ENCODE measurements at regions not wholly inside any gene's neighbourhood (a gene's known extent, or its start where the extent isn't known, plus 50 kb on each side); places are given as distances from the start of the nearest gene placed in this dataset.

DNA sequence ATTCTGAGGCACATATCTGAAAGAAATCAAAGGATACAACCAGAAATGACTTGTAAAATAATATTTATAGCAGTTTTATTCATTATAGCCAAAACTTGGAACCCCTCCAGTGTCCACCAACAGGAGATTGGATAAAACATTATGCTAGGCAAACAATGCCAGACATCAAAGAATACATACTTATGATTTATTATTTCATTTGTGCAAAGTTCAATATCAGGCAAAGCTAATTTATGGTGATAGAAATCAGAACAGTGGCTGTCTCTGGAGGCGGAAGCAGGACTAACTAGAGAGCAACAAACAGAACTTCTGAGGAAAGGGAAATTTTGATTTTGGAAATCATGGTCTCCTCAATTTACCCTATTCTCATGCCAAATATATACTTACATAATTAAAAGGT lies 193.1 kb downstream of the ICE1 start:
- no peak for DNase-seq

DNA sequence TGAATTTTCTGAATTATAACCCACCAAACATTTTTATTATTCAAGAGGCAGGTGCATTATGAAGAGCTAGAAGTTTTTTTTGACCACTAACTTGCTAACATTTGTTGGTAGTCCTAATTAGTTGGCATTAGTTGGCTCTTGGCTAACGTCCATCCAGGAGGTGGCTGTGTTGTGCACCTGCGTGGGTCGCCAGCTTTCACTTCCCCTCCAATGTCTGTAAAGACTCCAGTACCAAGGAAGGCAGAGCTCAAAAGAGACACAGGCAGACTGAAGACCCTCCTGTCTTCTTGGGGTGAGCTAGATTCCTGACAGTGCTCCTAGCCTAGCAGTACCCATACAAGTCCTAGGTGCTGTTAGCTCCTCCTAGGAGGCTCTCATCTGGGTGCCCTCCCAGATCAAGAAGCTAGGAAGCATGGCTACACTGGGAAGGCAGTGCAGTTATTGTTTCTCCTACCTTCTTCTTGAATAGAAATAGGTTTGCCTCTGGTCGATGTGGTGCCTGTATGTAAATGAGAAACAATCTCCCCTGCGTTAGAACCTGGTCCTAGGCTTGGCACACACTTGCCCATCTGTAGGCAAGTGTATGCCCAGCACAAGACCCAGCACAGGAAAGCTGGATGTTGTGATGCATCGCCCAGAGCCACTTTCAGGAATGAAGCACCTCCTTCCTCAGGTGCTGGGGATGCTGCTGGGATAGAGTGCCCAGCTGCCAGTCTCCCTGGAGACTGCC lies 190.9 kb downstream of the ICE1 start:
- DNase-seq = no peak

GRCh38 chr5:5612096-5612495 lies 189.6 kb downstream of the ICE1 start:
- DNase-seq = no peak

- DNase-seq = no peak
Observed at GRCh38 chr5:5609935-5610334, 187.5 kb downstream of the ICE1 start.

DNA sequence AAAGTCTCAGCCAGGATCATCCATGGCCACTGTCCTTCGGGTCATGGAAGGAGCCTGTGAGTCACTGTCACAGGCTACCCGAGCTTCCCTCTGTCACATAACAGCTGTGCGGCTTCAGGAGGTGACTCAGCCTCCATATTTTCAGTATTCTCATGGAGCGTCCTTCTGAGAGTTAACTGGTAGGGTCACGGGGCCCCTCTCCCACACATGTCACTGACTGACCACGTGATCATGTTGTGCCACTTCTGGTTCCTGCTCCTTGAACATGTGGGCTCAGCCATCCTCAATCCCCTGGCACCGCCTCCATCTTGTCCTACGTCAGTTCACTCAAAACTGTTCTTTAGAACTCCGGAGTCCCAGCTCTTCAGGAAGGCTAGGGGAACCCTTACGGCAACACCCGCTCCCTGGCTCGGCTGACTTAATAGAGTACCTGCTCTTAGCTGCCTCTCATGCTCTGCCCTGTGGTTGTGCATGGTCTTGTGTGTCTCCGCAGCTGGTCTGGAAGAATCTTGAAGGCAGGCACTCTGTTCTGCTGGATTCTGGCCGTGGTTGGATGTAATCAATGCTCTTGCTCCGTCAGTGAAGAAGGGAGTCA lies 182.8 kb downstream of the ICE1 start:
- no peak for DNase-seq

GRCh38 chr5:5602554-5602953 lies 180.1 kb downstream of the ICE1 start:
- DNase-seq = no peak

GRCh38 chr5:5598547-5599113 lies 176.2 kb downstream of the ICE1 start:
- DNase-seq = no peak

DNA sequence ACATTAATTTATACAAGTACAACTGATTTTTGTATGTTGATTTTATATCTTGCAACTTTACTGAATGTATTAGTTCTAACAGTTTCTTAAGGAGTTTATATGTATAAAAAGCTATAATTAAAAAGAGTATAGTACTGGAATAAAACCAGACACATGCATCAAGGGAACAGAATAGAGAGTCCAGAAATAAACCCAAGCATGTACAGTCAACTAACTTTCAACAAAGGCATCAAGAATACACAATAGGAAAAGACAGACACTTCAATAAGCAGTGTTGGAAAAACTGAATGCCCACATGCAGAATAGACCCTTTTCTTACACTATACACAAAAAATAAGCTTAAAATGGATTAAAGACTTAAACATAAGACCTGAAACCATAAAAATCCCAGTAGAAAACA lies 170.9 kb downstream of the ICE1 start:
- DNase-seq = no peak

DNA sequence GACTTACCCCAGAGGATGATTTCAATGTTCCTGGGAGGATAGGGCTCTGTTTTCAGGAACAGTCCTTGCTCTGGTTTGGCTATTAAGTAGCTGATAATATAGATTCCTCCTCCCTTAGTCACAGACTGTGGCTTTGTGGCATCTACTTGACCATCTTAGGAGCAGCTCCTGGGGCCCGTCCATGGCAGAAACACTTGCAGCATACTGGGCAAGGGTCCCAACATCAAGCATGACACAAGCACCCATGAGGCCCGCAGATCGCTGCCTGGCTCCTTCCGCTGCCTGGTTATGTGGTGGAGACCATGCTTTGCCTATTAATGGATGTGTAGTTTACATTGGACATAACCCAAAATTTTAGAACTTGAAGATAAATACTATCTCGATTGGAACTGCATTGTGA lies 170.1 kb downstream of the ICE1 start:
- no peak for DNase-seq

DNA sequence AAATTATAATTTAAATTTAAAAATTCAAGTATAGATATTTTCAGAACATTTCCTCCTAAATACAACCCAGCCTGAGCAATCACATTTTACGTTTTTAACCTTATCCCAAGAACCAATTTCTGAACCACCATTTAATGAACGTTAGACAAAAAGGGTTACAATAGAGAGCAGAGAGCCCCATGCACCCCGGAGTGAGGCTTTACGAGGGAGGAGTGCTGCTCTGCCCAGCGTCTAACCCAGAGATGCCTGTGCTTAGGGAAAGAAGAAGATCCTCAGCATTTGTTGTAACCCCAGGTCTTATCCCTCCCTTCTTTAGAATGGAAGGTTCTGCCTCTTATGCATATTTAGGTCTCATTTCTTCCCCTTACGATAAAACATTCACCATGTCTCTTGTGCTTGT lies 169.1 kb downstream of the ICE1 start:
- DNase-seq = no peak

GRCh38 chr5:5589857-5590256 lies 167.4 kb downstream of the ICE1 start:
- DNase-seq = no peak

DNA sequence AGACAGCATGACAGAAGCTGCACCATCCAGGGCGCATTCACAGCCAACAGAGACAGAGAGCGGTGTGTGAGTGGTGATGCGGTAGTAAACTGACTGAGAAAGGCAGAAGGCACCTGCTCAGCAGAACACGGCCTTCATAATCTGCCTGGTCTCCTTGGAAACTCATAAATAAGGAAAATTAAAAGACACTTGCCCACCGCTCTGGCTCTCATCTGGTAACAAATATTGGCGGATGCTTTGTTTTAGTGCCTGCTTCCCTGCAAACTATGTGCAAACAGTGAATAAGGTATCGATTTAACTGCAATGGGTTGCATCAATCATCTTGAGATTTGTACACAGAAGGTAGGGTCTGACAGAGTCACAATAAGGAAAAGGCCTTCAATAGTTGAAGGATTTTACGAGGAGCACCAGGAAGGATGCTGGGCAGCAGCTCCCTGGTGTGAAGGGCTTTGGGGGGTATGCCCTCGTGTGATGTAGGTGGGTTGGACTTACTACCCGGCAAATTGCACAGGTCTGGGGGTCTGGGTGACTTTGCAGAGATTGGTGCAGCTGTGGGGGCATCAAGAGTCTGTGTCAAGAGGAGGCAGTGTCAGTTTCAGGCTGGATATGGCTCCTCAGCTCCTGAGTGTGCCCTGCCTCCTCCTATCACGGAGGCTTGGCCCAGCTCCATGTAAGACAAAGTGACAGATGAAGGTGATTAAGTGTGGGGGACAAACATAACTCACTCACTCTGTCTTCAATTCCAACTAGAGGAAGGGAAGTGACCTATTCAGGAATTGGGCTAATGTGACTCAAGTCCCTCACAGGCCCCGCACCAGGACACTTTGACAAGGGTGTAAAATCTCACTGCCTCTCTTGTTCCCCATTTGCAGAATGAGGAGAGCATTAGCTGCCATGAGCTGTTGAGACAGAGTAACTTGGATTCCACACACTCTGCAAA lies 166.7 kb downstream of the ICE1 start:
- no peak for DNase-seq

DNA sequence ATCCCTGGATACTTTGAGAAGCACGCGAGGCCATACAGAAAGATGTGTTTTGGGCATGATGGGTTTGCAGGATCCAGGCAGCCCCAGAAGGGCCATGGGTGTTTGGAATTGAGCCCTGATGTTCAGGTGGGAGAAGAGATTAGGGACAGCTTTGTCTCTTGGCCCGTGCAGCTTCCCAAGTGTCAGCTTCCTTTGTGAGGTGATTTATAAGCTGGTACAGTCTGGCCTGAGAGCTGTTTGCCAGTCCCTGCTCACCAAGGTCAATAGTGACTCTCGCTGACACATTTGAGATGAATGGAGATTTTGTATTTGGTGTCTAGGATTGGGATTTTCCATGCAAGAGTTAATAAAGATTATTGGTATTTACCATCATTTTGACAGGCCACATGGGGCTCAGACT lies 165.9 kb downstream of the ICE1 start:
- DNase-seq = no peak

DNA sequence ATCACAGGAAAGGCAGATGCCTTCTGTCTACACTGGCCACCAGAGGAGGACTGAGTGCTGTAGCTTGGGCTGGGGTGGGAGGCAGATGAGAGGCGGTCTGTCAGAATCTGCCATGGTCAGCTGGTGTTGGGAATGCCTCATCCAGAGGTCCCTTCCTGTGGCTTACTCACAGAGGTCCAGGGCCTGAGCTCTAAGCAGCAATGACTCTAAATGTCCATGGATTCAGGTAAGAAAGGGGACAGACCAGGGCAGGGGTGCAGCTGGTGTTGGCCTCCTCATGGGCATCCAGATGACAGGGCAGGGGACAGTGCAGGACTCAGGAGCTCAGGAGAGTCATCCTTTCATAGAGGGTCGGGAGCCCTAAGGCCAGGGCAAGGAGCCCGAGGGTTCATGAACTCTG lies 165.0 kb downstream of the ICE1 start:
- DNase-seq = no peak

- DNase-seq = no peak
Observed at GRCh38 chr5:5586721-5587120, 164.2 kb downstream of the ICE1 start.

DNA sequence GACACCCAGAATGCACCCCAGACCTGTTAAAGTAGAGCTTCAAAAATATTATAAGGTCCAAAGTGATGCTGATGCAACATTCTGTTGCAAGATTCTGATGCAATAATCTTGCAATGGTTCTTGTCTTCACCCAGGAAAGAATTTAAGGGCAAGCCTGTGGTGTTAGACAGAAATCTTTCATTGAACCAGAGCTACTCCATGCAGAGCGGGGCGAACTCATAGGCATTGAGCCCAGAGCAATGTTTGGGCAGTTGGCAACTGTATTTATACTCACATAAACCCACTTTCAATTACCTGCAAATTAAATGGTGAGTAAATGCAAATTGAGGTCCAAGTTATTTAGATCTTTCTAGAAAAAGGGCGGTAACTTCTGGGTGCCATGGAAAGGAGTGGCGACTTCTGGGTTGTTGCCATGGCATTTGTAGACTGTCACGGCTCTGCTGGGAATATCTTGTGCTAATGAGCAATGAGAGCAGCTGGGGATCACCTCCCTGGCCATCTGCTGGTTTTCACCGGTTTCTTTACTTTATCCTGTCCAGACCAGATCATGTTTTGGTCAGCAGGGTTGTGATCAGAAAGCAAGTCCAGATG lies 163.4 kb downstream of the ICE1 start:
- DNase-seq = no peak

DNA sequence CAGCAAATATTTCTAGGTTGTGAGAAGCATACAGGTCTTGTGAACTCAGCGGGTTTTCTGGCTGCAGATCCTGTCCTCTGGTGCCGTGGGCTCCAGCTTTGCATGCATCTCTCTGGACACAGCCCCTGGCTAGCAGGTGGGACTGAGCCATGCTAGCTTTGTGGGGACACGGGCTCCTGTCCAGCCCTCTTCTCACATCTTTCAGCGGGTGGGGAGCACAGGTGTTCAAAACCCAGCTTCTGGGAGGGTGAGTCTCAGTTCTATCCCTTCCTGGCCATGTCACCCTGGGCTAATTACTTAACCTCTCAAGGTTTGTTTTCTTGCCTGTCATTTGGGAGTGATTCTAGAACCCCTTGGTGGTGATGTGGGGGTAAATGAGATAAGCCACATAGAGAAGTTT lies 162.3 kb downstream of the ICE1 start:
- no peak for DNase-seq

- DNase-seq = no peak
Observed at GRCh38 chr5:5584236-5584745, 161.8 kb downstream of the ICE1 start.

DNA sequence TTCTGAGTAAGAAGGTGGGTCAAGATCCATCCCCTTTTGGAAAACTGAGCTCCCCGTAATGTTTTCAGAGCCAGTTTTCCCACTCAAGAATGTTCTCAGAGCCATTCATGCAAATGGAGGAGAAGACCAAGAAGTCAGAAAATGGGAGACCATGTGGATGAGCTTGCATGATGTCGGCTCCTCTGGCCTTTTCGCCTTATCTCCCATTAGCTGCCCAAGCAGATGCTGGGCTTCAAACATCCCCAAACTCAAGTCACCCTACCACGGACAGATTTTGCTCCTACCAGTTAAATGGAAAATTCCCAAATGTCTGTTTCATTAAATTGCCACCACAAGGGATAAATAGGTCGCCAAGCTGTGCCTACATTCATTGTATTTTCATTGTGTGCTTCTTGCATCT lies 161.4 kb downstream of the ICE1 start:
- DNase-seq = no peak

- DNase-seq = no peak
Observed at GRCh38 chr5:5583023-5583765, 160.7 kb downstream of the ICE1 start.

DNA sequence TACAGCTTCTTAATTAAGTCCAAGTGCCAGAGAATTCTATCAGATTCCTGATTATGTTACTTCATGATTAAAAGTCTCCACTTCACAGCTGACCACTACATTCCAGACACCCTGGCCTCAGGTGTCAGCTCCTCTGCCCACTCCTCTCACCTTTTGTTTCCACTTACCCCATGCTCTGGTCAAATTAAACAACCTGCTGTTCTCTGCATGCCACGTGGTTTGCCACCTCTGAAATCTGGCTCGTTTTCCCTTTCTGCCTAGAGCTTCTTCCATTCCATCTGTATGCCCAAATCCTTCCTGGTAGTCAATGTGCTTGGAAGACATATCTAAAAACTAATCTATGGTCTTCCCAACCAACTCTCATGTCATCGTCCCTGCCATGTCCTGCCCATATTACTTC lies 158.6 kb downstream of the ICE1 start:
- no peak for DNase-seq

GRCh38 chr5:5576744-5577143 lies 154.3 kb downstream of the ICE1 start:
- DNase-seq = no peak
